Neural cell (in vitro differentiated cells): ENCODE measurements at regions not wholly inside any gene's neighbourhood (a gene's known extent, or its start where the extent isn't known, plus 50 kb on each side); places are given as distances from the start of the nearest gene placed in this dataset.

Experiments
- H2AFZ ChIP-seq: fragments of 200-600, 300-800 bp; sonication (generic), shearing (Covaris generic); 2 replicates; pipeline ENCODE4 v1.6.0; 2014; ENCODE audit warnings: low read depth, mild to moderate bottlenecking, antibody characterized with exemption, low read length, moderate library complexity
- H3F3A ChIP-seq: fragments of 200-600 bp; shearing (Covaris generic); 2 replicates; pipeline ENCODE4 v1.6.1; 2016; ENCODE audit warnings: mild to moderate bottlenecking, moderate library complexity, mixed read lengths, antibody characterized with exemption, low read length; ENCODE audit not compliant: insufficient read depth, poor library complexity, severe bottlenecking
- H3K27ac ChIP-seq: fragments of 200-600, 300-800 bp; sonication (generic), shearing (Covaris generic); 2 replicates; pipeline ENCODE4 v1.5.1; 2014; ENCODE audit warnings: mild to moderate bottlenecking, low read length, moderate library complexity
- H3K27me3 ChIP-seq: fragments of 300-800, 200-600 bp; sonication (generic), shearing (Covaris generic); 2 replicates; pipeline ENCODE4 v1.6.0; 2014; ENCODE audit warnings: mild to moderate bottlenecking, low read depth, low read length, moderate library complexity; ENCODE audit not compliant: insufficient read depth
- H3K36me3 ChIP-seq: fragments of 300-800, 200-600 bp; sonication (generic), shearing (Covaris generic); 2 replicates; pipeline ENCODE4 v1.5.1; 2014; ENCODE audit warnings: mild to moderate bottlenecking, antibody characterized with exemption, low read length, moderate library complexity; ENCODE audit not compliant: insufficient read depth
- H3K4me2 ChIP-seq: fragments of 300-800, 200-600 bp; sonication (generic), shearing (Covaris generic); 2 replicates; pipeline ENCODE4 v1.6.0; 2014; ENCODE audit warnings: mild to moderate bottlenecking, low read length
- H3K4me3 ChIP-seq: fragments of 300-800, 200-600 bp; sonication (generic), shearing (Covaris generic); 2 replicates; pipeline ENCODE4 v1.5.1; 2014; ENCODE audit warnings: mild to moderate bottlenecking, low read length, moderate library complexity
- H3K79me2 ChIP-seq: fragments of 200-600 bp; shearing (Covaris generic); replicated peaks from 2 replicates; pipeline ENCODE4 v1.6.0; 2014; ENCODE audit warnings: mild to moderate bottlenecking, low read length, moderate library complexity; ENCODE audit not compliant: insufficient read depth
- H3K9ac ChIP-seq: fragments of 300-800, 200-600 bp; sonication (generic), shearing (Covaris generic); 2 replicates; pipeline ENCODE4 v1.6.1; 2016; ENCODE audit warnings: mild to moderate bottlenecking, low read length, mixed read lengths
- H3K9me2 ChIP-seq: fragments of 200-600 bp; shearing (Covaris generic); 2 replicates; pipeline ENCODE4 v1.6.1; 2016; ENCODE audit warnings: mild to moderate bottlenecking, low read length, mixed read lengths; ENCODE audit not compliant: insufficient read depth
- H3K9me3 ChIP-seq: fragments of 200-600, 300-800 bp; sonication (generic), shearing (Covaris generic); 2 replicates; pipeline ENCODE4 v1.6.1; 2016; ENCODE audit warnings: mild to moderate bottlenecking, mixed run types, low read length, moderate library complexity, mixed read lengths
- H4K20me1 ChIP-seq: fragments of 200-600 bp; shearing (Covaris generic); 2 replicates; pipeline ENCODE4 v1.6.1; 2016; ENCODE audit warnings: mild to moderate bottlenecking, mixed run types; ENCODE audit not compliant: insufficient read depth
- CTCF ChIP-seq: fragments of 450-650 bp; IDR thresholded peaks from 2 replicates; pipeline ENCODE4 v1.5.1; 2014; ENCODE audit warnings: antibody characterized with exemption, mild to moderate bottlenecking, moderate library complexity; ENCODE audit not compliant: poor library complexity, severe bottlenecking
- EP300 ChIP-seq: fragments of 450-650 bp; conservative IDR thresholded peaks from 2 replicates; pipeline ENCODE4 v1.6.1; 2014; ENCODE audit warnings: antibody characterized with exemption, mild to moderate bottlenecking, moderate library complexity; ENCODE audit not compliant: poor library complexity, severe bottlenecking
- EZH2 ChIP-seq: fragments of 200-600, 300-800 bp; shearing (Covaris generic), sonication (generic); IDR thresholded peaks from 2 replicates; pipeline ENCODE4 v1.6.1; 2014; ENCODE audit warnings: antibody characterized with exemption, low read length, borderline replicate concordance, mild to moderate bottlenecking; ENCODE audit not compliant: insufficient read depth, poor library complexity, severe bottlenecking
- MXI1 ChIP-seq: fragments of 450-650 bp; conservative IDR thresholded peaks from 2 replicates; pipeline ENCODE4 v1.6.1; 2014; ENCODE audit warnings: antibody characterized with exemption, mild to moderate bottlenecking; ENCODE audit not compliant: poor library complexity, severe bottlenecking
- POLR2AphosphoS5 ChIP-seq: IDR thresholded peaks from 2 replicates; pipeline ENCODE4 v1.6.1; 2012
- RAD21 ChIP-seq: fragments of 450-650 bp; conservative IDR thresholded peaks from 2 replicates; pipeline ENCODE4 v1.6.1; 2014; ENCODE audit warnings: antibody characterized with exemption, mild to moderate bottlenecking, moderate library complexity
- REST ChIP-seq: IDR thresholded peaks from 2 replicates; pipeline ENCODE4 v1.6.1; 2012; ENCODE audit warnings: borderline replicate concordance
- SMC3 ChIP-seq: fragments of 450-650 bp; conservative IDR thresholded peaks from 2 replicates; pipeline ENCODE4 v1.6.1; 2014; ENCODE audit warnings: antibody characterized with exemption, mild to moderate bottlenecking, moderate library complexity; ENCODE audit not compliant: poor library complexity
- TAF1 ChIP-seq: IDR thresholded peaks from 2 replicates; pipeline ENCODE4 v1.6.1; 2012; ENCODE audit warnings: low read depth

GRCh38 chr3:116969135-116969534 lies 259.6 kb downstream of the TUSC7 start:
- no peaks in the 10 kb centered on the region for H3K9me2 ChIP-seq
- H3K27ac ChIP-seq, result no peak overlapping the region
- no peak overlapping the region for H3K4me2 ChIP-seq
- no peaks in the 10 kb centered on the region for H3K36me3 ChIP-seq
- H2AFZ ChIP-seq, result no peak overlapping the region
- no peaks in the 10 kb centered on the region for H3F3A ChIP-seq
- H3K4me3 ChIP-seq, result no peak overlapping the region
- TF ChIP-seq SMC3 (no peak), EZH2 (no peak), MXI1 (no peak), POLR2AphosphoS5 (no peak), RAD21 (no peak), REST (no peak), CTCF (no peak), TAF1 (no peak), EP300 (no peak)
- no peaks in the 10 kb centered on the region for H3K79me2 ChIP-seq
- H3K27me3 ChIP-seq, result no peaks in the 10 kb centered on the region
- no peak overlapping the region for H3K9ac ChIP-seq
- H3K9me3 ChIP-seq, result no peaks in the 10 kb centered on the region
- H4K20me1 ChIP-seq, result no peaks in the 10 kb centered on the region

GRCh38 chr3:116969646-116970045 lies 260.1 kb downstream of the TUSC7 start:
- TF ChIP-seq CTCF, result no peak
- Histone ChIP-seq H3K9me2 (no peaks in the 10 kb centered on the region), H3F3A (no peaks in the 10 kb centered on the region), H3K79me2 (no peaks in the 10 kb centered on the region), H4K20me1 (no peaks in the 10 kb centered on the region), H3K27ac (no peak overlapping the region), H2AFZ (no peak overlapping the region), H3K4me2 (no peak overlapping the region), H3K9ac (no peak overlapping the region), H3K36me3 (no peaks in the 10 kb centered on the region), H3K27me3 (no peaks in the 10 kb centered on the region), H3K4me3 (no peak overlapping the region), H3K9me3 (no peaks in the 10 kb centered on the region)
